ENCODE measurements at regions not wholly inside any gene's neighbourhood (a gene's known extent, or its start where the extent isn't known, plus 50 kb on each side); places are given as distances from the start of the nearest gene placed in this dataset.

- TF ChIP-seq CTCF (conservative IDR thresholded peaks at IDR 0.05 in 1 of 2, IDR thresholded peaks at IDR 0.05 in 1 of 2; ENCODE audit: low read depth in 1 of 2, low read length in 2 of 2) (no peak), EZH2 (IDR thresholded peaks at IDR 0.05; ENCODE audit: low read length, missing control alignments) (no peak)
Measured at GRCh38 chr10:29881336-29881771, 178.0 kb downstream of the JCAD start.

Data from fibroblast of lung (primary cell).